GM10266 (cell line): ENCODE measurements at regions not wholly inside any gene's neighbourhood (a gene's known extent, or its start where the extent isn't known, plus 50 kb on each side); places are given as distances from the start of the nearest gene placed in this dataset.

Experiments used
- DNase-seq: peaks from one replicate; pipeline ENCODE4 v3.0.0; 2012; ENCODE audit errors: extremely low spot score
- TF ChIP-seq, protein P1 (sequence below): IDR thresholded peaks from 2 replicates; pipeline ENCODE4 v1.5.1; 2012; ENCODE audit warnings: mild to moderate bottlenecking, low read depth; ENCODE audit not compliant: control insufficient read depth, insufficient read depth; ENCODE audit errors: missing control alignments

GRCh38 chr4:181301735-181302710 lies 941.2 kb upstream of the TENM3 start:
- peak; percentile 16 for DNase-seq
- TF ChIP-seq, protein P1, sequence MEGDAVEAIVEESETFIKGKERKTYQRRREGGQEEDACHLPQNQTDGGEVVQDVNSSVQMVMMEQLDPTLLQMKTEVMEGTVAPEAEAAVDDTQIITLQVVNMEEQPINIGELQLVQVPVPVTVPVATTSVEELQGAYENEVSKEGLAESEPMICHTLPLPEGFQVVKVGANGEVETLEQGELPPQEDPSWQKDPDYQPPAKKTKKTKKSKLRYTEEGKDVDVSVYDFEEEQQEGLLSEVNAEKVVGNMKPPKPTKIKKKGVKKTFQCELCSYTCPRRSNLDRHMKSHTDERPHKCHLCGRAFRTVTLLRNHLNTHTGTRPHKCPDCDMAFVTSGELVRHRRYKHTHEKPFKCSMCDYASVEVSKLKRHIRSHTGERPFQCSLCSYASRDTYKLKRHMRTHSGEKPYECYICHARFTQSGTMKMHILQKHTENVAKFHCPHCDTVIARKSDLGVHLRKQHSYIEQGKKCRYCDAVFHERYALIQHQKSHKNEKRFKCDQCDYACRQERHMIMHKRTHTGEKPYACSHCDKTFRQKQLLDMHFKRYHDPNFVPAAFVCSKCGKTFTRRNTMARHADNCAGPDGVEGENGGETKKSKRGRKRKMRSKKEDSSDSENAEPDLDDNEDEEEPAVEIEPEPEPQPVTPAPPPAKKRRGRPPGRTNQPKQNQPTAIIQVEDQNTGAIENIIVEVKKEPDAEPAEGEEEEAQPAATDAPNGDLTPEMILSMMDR, result peak; percentile 51

GRCh38 chr4:181307824-181308223 lies 935.4 kb upstream of the TENM3 start:
- TF ChIP-seq, protein P1, result no peak
- DNase-seq, result no peak

- no peak for DNase-seq
- TF ChIP-seq, protein P1, result no peak
These were observed 934.5 kb upstream of the TENM3 start for GRCh38 chr4:181308476-181309312.

DNA sequence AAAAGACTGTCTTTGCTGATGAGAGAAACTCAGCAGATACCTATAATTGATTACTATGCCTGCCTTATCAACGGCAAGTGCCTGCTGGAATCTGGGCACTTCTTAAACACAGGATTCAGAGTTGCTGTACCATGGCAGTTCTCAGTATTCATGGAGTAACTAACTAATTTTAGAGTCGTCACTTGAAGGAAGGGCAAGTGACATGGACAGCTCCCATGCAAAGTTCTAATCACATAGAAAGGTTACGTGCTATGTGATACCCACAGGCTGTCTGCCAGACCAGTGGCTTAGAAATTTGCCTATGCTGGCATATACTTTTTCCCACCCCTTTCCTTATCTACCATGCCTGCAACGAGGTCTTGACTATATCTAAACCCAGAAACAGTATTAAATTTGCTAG lies 931.1 kb upstream of the TENM3 start:
- TF ChIP-seq, protein P1, result no peak
- no peak for DNase-seq

DNA sequence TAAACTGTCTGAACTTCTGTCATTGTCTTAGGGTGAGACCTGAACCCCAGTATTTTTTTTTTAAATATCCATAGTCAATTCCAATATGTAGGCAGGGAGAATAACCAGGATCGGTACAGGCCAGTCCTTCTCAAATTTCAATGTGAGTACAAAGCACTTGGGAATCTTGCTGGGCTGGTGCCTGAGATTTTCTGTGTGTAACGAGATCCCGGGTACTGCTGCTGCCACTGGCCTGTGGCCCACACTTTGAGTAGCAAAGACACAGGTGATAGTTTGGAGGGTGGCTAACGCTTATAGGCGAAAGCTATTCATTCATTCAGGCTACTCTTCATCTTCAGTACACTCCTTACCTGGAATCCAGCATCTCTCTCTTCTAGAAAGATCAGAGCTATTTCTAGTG lies 923.6 kb upstream of the TENM3 start:
- TF ChIP-seq, protein P1, result no peak
- DNase-seq, result no peak

DNA sequence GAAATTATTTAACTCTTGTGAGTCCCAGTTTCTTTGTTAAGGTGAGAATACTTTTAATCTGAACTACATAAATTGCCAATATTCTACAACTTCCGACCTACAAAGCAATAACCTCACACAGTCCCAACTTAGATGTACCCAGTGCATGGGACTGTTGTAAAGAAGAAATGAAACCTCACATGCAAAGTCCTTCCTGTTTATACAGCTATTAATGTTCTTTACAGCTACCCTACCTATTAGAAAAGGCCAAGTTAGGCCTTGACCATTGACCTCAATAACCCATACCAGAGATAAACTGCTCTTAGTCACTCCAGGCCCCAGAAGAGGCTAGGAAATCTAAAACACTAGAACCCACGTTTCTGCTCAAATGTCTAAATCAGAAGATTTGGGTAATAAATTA lies 920.1 kb upstream of the TENM3 start:
- TF ChIP-seq, protein P1, result no peak
- no peak for DNase-seq
